Colonic mucosa (tissue), 4 donors: ENCODE measurements at regions not wholly inside any gene's neighbourhood (a gene's known extent, or its start where the extent isn't known, plus 50 kb on each side); places are given as distances from the start of the nearest gene placed in this dataset.
A peak's percentile ranks its signal among the peaks of the same experiment; 100 is the strongest.

Source experiments
- DNase-seq: peaks from one replicate; pipeline ENCODE4 v3.0.0-alpha.2; 2020
- H3K27ac ChIP-seq: fragments of 200-600 bp; one replicate; pipeline ENCODE4 v1.8.0; 2021
- H3K27me3 ChIP-seq: fragments of 200-600 bp; one replicate; pipeline ENCODE4 v1.8.0; 2021
- H3K36me3 ChIP-seq: fragments of 200-600 bp; one replicate; pipeline ENCODE4 v1.8.0; 2021
- H3K4me1 ChIP-seq: fragments of 200-600 bp; one replicate; pipeline ENCODE4 v1.8.0; 2021; ENCODE audit warnings: mild to moderate bottlenecking
- H3K4me3 ChIP-seq: fragments of 200-600 bp; one replicate; pipeline ENCODE4 v1.8.0; 2021
- H3K9ac ChIP-seq, 2 donors: one replicate each; pipeline ENCODE4 v1.7.0; 2013; ENCODE audit warnings: control low read depth in 2 of 2, low read depth in 2 of 2, low read length in 2 of 2
- H3K9me3 ChIP-seq: fragments of 200-600 bp; one replicate; pipeline ENCODE4 v1.8.0; 2021
- CTCF ChIP-seq: fragments of 200-600 bp; IDR thresholded peaks from one replicate; pipeline ENCODE4 v1.8.0; 2022; ENCODE audit warnings: antibody characterized with exemption, mild to moderate bottlenecking
- intact Hi-C: fragments of 100-400 bp; cut with DNase I; formaldehyde crosslinking; loops from one replicate; pipeline ENCODE4 v1.14.1; 2022
- donor health status: healthy.
- donor health status: DM: no; HTN: no; CAD: no.
- donor health status: DM: no; HTN: no; CAD: no.

GRCh38 chr4:111946800-111947199 is 198.5 kb upstream of the FAM241A start:
- no peak for DNase-seq
- Histone ChIP-seq H3K36me3 (no peaks in the 10 kb centered on the region), H3K27me3 (no peaks in the 10 kb centered on the region), H3K27ac (no peak overlapping the region), H3K4me1 (no peaks in the 10 kb centered on the region), H3K9me3 (no peaks in the 10 kb centered on the region), H3K9ac (no peak overlapping the region), H3K4me3 (no peak overlapping the region)
- intact Hi-C loops: loop anchor here (10.0 kb wide), 1 partner anchor 302 kb away; no protein-coding TSS in a partner anchor
- TF ChIP-seq CTCF: no peak

GRCh38 chr4:111952688-111953087 is 192.6 kb upstream of the FAM241A start:
- no peaks in the 10 kb centered on the region for H3K4me1 ChIP-seq
- no peak for DNase-seq
- H3K27ac ChIP-seq: no peak overlapping the region
- H3K9me3 ChIP-seq: no peaks in the 10 kb centered on the region
- no peaks in the 10 kb centered on the region for H3K27me3 ChIP-seq
- no peak overlapping the region for H3K4me3 ChIP-seq
- H3K36me3 ChIP-seq: no peaks in the 10 kb centered on the region
- TF ChIP-seq CTCF: no peak
- H3K9ac ChIP-seq: no peak overlapping the region
- intact Hi-C loops: no loop called here

- Histone ChIP-seq H3K4me3 (no peak overlapping the region), H3K9ac (no peak overlapping the region), H3K27ac (no peak overlapping the region), H3K9me3 (no peaks in the 10 kb centered on the region), H3K36me3 (no peaks in the 10 kb centered on the region), H3K4me1 (no peaks in the 10 kb centered on the region), H3K27me3 (no peaks in the 10 kb centered on the region)
- no peak for TF ChIP-seq CTCF
- DNase-seq: no peak
- intact Hi-C loops: no loop called here
Measured at GRCh38 chr4:111954550-111954949, 190.7 kb upstream of the FAM241A start.

GRCh38 chr4:111955001-111955400 is 190.3 kb upstream of the FAM241A start:
- Histone ChIP-seq H3K9me3 (no peaks in the 10 kb centered on the region), H3K27ac (no peak overlapping the region), H3K27me3 (no peaks in the 10 kb centered on the region), H3K9ac (no peak overlapping the region), H3K4me3 (no peak overlapping the region), H3K4me1 (no peaks in the 10 kb centered on the region), H3K36me3 (no peaks in the 10 kb centered on the region)
- DNase-seq: no peak
- intact Hi-C loops: no loop called here
- TF ChIP-seq CTCF: no peak

GRCh38 chr4:111957116-111957515 is 188.1 kb upstream of the FAM241A start:
- Histone ChIP-seq H3K36me3 (no peaks in the 10 kb centered on the region), H3K27me3 (no peaks in the 10 kb centered on the region), H3K9me3 (no peaks in the 10 kb centered on the region), H3K27ac (peak overlapping the region; percentile 10), H3K4me3 (no peak overlapping the region), H3K9ac (no peak overlapping the region), H3K4me1 (no peaks in the 10 kb centered on the region)
- DNase-seq: no peak
- TF ChIP-seq CTCF: no peak
- intact Hi-C loops: no loop called here

GRCh38 chr4:111957997-111958396 is 187.3 kb upstream of the FAM241A start:
- DNase-seq: peak; percentile 33
- Histone ChIP-seq H3K27ac (peak overlapping the region; percentile 10), H3K9ac (no peak overlapping the region)

More at GRCh38 chr4:111957997-111958396, 187.3 kb upstream of the FAM241A start:
- TF ChIP-seq CTCF: no peak
- intact Hi-C loops: no loop called here
- Histone ChIP-seq H3K36me3 (no peaks in the 10 kb centered on the region), H3K4me1 (no peaks in the 10 kb centered on the region), H3K4me3 (no peak overlapping the region), H3K27me3 (no peaks in the 10 kb centered on the region), H3K9me3 (no peaks in the 10 kb centered on the region)
